Pancreas (tissue), 10 donors: ENCODE measurements at regions not wholly inside any gene's neighbourhood (a gene's known extent, or its start where the extent isn't known, plus 50 kb on each side); places are given as distances from the start of the nearest gene placed in this dataset.

Experiments used
- ATAC-seq, 4 donors: fragments of 200-7000 bp; cut with Tn5 transposase; one replicate each; pipeline versions ENCODE4 v1.8.0 to v1.9.1; 2020; ENCODE audit warnings: mild to moderate bottlenecking in 4 of 4, moderate library complexity in 4 of 4
- DNase-seq, 6 donors: peaks; one replicate each; pipeline ENCODE4 v3.0.0-alpha.2; 2020
- FAIRE-seq: peaks from 2 replicates; lab custom pipeline; 2012; peaks lifted over from hg19 to GRCh38; lab: Jason Lieb, UNC
- H3K27ac ChIP-seq, 4 donors: fragments of 200-600 bp; sonication (generic); 1 replicate in 3 of 4; 2 replicates in 1 of 4; pipeline versions ENCODE4 v1.5.0 to v1.8.0; 2020
- H3K27me3 ChIP-seq, 4 donors: fragments of 200-600 bp; one replicate each; pipeline ENCODE4 v1.8.0; 2021
- H3K36me3 ChIP-seq, 3 donors: fragments of 200-600 bp; sonication (generic) in 1 of 3; one replicate each; pipeline versions ENCODE4 v1.5.0 to v1.8.0; 2020 to 2021
- H3K4me1 ChIP-seq, 3 donors: fragments of 200-600 bp; one replicate each; pipeline ENCODE4 v1.8.0; 2021
- H3K4me3 ChIP-seq, 4 donors: fragments of 200-600 bp; sonication (generic) in 2 of 4; one replicate each; pipeline versions ENCODE4 v1.5.0 to v1.8.0; 2020 to 2021
- H3K9me3 ChIP-seq, 4 donors: fragments of 200-600 bp; one replicate each; pipeline ENCODE4 v1.8.0; 2021
- CTCF ChIP-seq, 4 donors: fragments of 200-600 bp; sonication (generic) in 3 of 4; IDR thresholded peaks; one replicate each; pipeline versions ENCODE4 v1.5.0 to v1.8.0; 2021; ENCODE audit warnings: antibody characterized with exemption in 4 of 4
- WGBS, 2 donors: extraction: QIAGEN DNeasy Blood & Tissue Kit; methylation state at CpG; one replicate each; pipeline ENCODE4 v1.1.7; 2013; 5-methylcytosine and 5-hydroxymethylcytosine counted together
- intact Hi-C, 3 donors: fragments of 100-400 bp; cut with DNase I; formaldehyde crosslinking; loops; one replicate each; pipeline versions ENCODE4 v1.11.1 to v1.14.2; 2022
- donor health status: healthy with polysubstance abuse.
- donor health status: DM: no; HTN: no; CAD: no; lungs with moderate emphysema.
- donor health status: DM: no; HTN: no; CAD: no.
- donor health status: control.
- donor health status: control.
- donor health status: Bipolar disorder and iron deficiency.
- donor health status: DM: yes; HTN: yes; CAD: no.
- donor health status: DM: no; HTN: no; CAD: no.
- donor health status: DM: no; HTN: no; CAD: no.
- donor health status: DM: yes; HTN: yes; CAD: no.

GRCh38 chr9:12880406-12881015 is 105.7 kb downstream of the LURAP1L start:
- Histone ChIP-seq H3K4me3 (no peak overlapping the region), H3K36me3 (no peaks in the 10 kb centered on the region), H3K27ac (no peak overlapping the region), H3K4me1 (peaks cover 0 to 6% (median 4%) of the 10 kb centered on the region in 3 donors), H3K27me3 (no peaks in the 10 kb centered on the region), H3K9me3 (no peaks in the 10 kb centered on the region)
- DNase-seq = no peak
- FAIRE-seq = no peak
- intact Hi-C loops = loop anchor here in 1 of 3 donors (10.0 kb wide), 1 partner anchor 156 kb away; no protein-coding TSS in a partner anchor
- no peak for ATAC-seq
- WGBS, 2 donors = 59 to 62% methylated on average over 3 of the region's 3 CpGs
- no peak for TF ChIP-seq CTCF (IDR thresholded peaks at IDR 0.05)

DNA sequence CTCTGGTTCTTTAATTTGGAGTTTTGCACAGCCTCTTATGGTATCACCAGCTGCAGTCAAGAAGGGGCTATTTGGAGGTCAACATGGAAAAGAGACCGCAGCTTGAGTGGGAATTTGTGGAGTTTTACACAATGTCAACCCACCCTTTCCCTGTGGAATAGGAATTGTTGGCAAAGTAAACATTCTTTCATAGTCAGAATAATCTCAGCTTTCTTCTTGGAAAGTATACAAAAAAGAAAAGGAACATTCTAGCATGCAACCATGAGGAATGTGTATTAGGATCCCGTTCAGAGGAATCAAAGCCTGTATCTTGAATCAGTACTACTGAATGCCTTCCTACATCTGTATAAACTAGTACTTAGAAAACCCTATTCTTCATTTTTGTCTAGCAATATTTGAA is 107.6 kb downstream of the LURAP1L start:
- Histone ChIP-seq H3K4me3 (no peak overlapping the region), H3K27ac (no peak overlapping the region)

GRCh38 chr9:12884736-12885395 is 110.0 kb downstream of the LURAP1L start:
- Histone ChIP-seq H3K4me1 (no peaks in the 10 kb centered on the region), H3K4me3 (no peak overlapping the region), H3K27ac (no peak overlapping the region), H3K27me3 (no peaks in the 10 kb centered on the region), H3K36me3 (no peaks in the 10 kb centered on the region), H3K9me3 (no peaks in the 10 kb centered on the region)
- 45 to 51% methylated on average over 4 of the region's 4 CpGs for WGBS, 2 donors
- FAIRE-seq (peak; percentile 85), ATAC-seq (peak; percentile 68 to 93 (median 91)), DNase-seq (peak in 1 of 6 donors; percentile 11)
- peak in 2 of 4 donors; percentile 18 to 29 for TF ChIP-seq CTCF (IDR thresholded peaks at IDR 0.05)
- intact Hi-C loops = loop anchor here in 2 of 3 donors (5.0 to 10.0 kb wide), 2 partner anchors 160 to 163 kb away; no protein-coding TSS in a partner anchor

More for the DNA sequence above, 107.6 kb downstream of the LURAP1L start:
- no peaks in the 10 kb centered on the region for H3K9me3 ChIP-seq
- peak in 3 of 4 donors; percentile 22 to 37 (median 25) for ATAC-seq
- H3K4me1 ChIP-seq = peaks cover 0 to 6% (median 4%) of the 10 kb centered on the region in 3 donors
- no peaks in the 10 kb centered on the region for H3K27me3 ChIP-seq
- intact Hi-C loops = loop anchor here in 1 of 3 donors (10.0 kb wide), 1 partner anchor 158 kb away; no protein-coding TSS in a partner anchor
- FAIRE-seq = no peak
- TF ChIP-seq CTCF (IDR thresholded peaks at IDR 0.05) = no peak
- no peaks in the 10 kb centered on the region for H3K36me3 ChIP-seq
- DNase-seq = no peak
- 46 to 49% methylated on average over 2 of the region's 2 CpGs for WGBS, 2 donors

GRCh38 chr9:12889402-12890106 is 114.7 kb downstream of the LURAP1L start:
- 77 to 93% methylated on average over 2 of the region's 2 CpGs for WGBS, 2 donors
- intact Hi-C loops = loop anchor here in 2 of 3 donors (5.0 to 10.0 kb wide), 2 partner anchors 165 to 167 kb away; no protein-coding TSS in a partner anchor

More at GRCh38 chr9:12889402-12890106, 114.7 kb downstream of the LURAP1L start:
- no peak overlapping the region for H3K27ac ChIP-seq
- no peak for DNase-seq
- H3K36me3 ChIP-seq = no peaks in the 10 kb centered on the region
- H3K4me3 ChIP-seq = no peak overlapping the region
- no peak for ATAC-seq
- no peak for FAIRE-seq
- no peaks in the 10 kb centered on the region for H3K27me3 ChIP-seq
- no peaks in the 10 kb centered on the region for H3K4me1 ChIP-seq
- no peaks in the 10 kb centered on the region for H3K9me3 ChIP-seq
- no peak for TF ChIP-seq CTCF (IDR thresholded peaks at IDR 0.05)
